HL-60/S4 treated with retinoic acid at 250 ng/mL for 4 days and 3 days (cell line): ENCODE measurements at regions not wholly inside any gene's neighbourhood (a gene's known extent, or its start where the extent isn't known, plus 50 kb on each side); places are given as distances from the start of the nearest gene placed in this dataset.

Experiments
- in situ Hi-C: fragments of 300-500 bp; cut with MboI; formaldehyde crosslinking; loops from 2 replicates; pipeline ENCODE4 v1.7.0; 2022; ENCODE audit warnings: low sequenced_read_pairs

- in situ Hi-C loops = no loop called here
These were observed 163.5 kb upstream of the LYZL2 start for GRCh38 chr10:30793093-30793492.

GRCh38 chr10:30792025-30792424 lies 162.5 kb upstream of the LYZL2 start:
- in situ Hi-C loops = no loop called here

- in situ Hi-C loops = no loop called here
These were observed 161.7 kb upstream of the LYZL2 start for GRCh38 chr10:30791197-30791611.

GRCh38 chr10:30789806-30790205 lies 160.3 kb upstream of the LYZL2 start:
- in situ Hi-C loops = loop anchor here (10.0 kb wide), 1 partner anchor 705 kb away; no protein-coding TSS in a partner anchor

GRCh38 chr10:30788307-30788706 lies 158.8 kb upstream of the LYZL2 start:
- in situ Hi-C loops = loop anchor here (10.0 kb wide), 1 partner anchor 706 kb away; no protein-coding TSS in a partner anchor

- in situ Hi-C loops = loop anchor here (10.0 kb wide), 1 partner anchor 708 kb away; no protein-coding TSS in a partner anchor
These were observed 157.4 kb upstream of the LYZL2 start for GRCh38 chr10:30786906-30787305.

GRCh38 chr10:30786131-30786530 lies 156.6 kb upstream of the LYZL2 start:
- in situ Hi-C loops = loop anchor here (10.0 kb wide), 1 partner anchor 709 kb away; no protein-coding TSS in a partner anchor

- in situ Hi-C loops = loop anchor here (10.0 kb wide), 1 partner anchor 710 kb away; no protein-coding TSS in a partner anchor
These were observed 155.5 kb upstream of the LYZL2 start for GRCh38 chr10:30784897-30785605.

GRCh38 chr10:30784524-30784896 lies 155.0 kb upstream of the LYZL2 start:
- in situ Hi-C loops = loop anchor here (10.0 kb wide), 1 partner anchor 710 kb away; no protein-coding TSS in a partner anchor

GRCh38 chr10:30783939-30784501 lies 154.5 kb upstream of the LYZL2 start:
- in situ Hi-C loops = loop anchor here (10.0 kb wide), 1 partner anchor 711 kb away; no protein-coding TSS in a partner anchor

- in situ Hi-C loops = loop anchor here (10.0 kb wide), 1 partner anchor 712 kb away; no protein-coding TSS in a partner anchor
These were observed 153.2 kb upstream of the LYZL2 start for GRCh38 chr10:30782537-30783461.

GRCh38 chr10:30782157-30782536 lies 152.6 kb upstream of the LYZL2 start:
- in situ Hi-C loops = loop anchor here (10.0 kb wide), 1 partner anchor 713 kb away; no protein-coding TSS in a partner anchor

GRCh38 chr10:30781670-30782121 lies 152.1 kb upstream of the LYZL2 start:
- in situ Hi-C loops = loop anchor here (10.0 kb wide), 1 partner anchor 713 kb away; no protein-coding TSS in a partner anchor

GRCh38 chr10:30778769-30779168 lies 149.2 kb upstream of the LYZL2 start:
- in situ Hi-C loops = no loop called here

GRCh38 chr10:30775779-30776591 lies 146.4 kb upstream of the LYZL2 start:
- in situ Hi-C loops = no loop called here

- in situ Hi-C loops = loop anchor here (25.0 kb wide), 1 partner anchor 1038 kb away; no protein-coding TSS in a partner anchor
These were observed 144.7 kb upstream of the LYZL2 start for GRCh38 chr10:30774261-30774660.

GRCh38 chr10:30773501-30773900 lies 143.9 kb upstream of the LYZL2 start:
- in situ Hi-C loops = loop anchor here (25.0 kb wide), 1 partner anchor 1039 kb away; no protein-coding TSS in a partner anchor

- in situ Hi-C loops = loop anchor here (25.0 kb wide), 1 partner anchor 1041 kb away; no protein-coding TSS in a partner anchor
These were observed 141.3 kb upstream of the LYZL2 start for GRCh38 chr10:30770816-30771215.

- in situ Hi-C loops = loop anchor here (25.0 kb wide), 1 partner anchor 1042 kb away; no protein-coding TSS in a partner anchor
These were observed 140.7 kb upstream of the LYZL2 start for GRCh38 chr10:30770229-30770628.

GRCh38 chr10:30769361-30769760 lies 139.8 kb upstream of the LYZL2 start:
- in situ Hi-C loops = loop anchor here (25.0 kb wide), 1 partner anchor 1043 kb away; no protein-coding TSS in a partner anchor
